Lung (tissue), 11 donors: ENCODE measurements at regions not wholly inside any gene's neighbourhood (a gene's known extent, or its start where the extent isn't known, plus 50 kb on each side); places are given as distances from the start of the nearest gene placed in this dataset.

ENCODE experiments used
- ATAC-seq: fragments of 200-7000 bp; cut with Tn5 transposase; one replicate; pipeline ENCODE4 v1.9.1; 2020; ENCODE audit warnings: moderate number of reproducible peaks; ENCODE audit not compliant: insufficient read depth, low FRiP score
- DNase-seq, 3 donors: peaks; one replicate each; pipeline ENCODE4 v3.0.0-alpha.2; 2013 to 2017
- H3K27ac ChIP-seq, 2 donors: one replicate each; pipeline ENCODE4 v1.5.1; 2013; ENCODE audit warnings: mild to moderate bottlenecking in 2 of 2, moderate library complexity in 2 of 2, control low read depth in 1 of 2, inconsistent platforms in 1 of 2, low read depth in 1 of 2, low read length in 1 of 2
- H3K27me3 ChIP-seq, 3 donors: one replicate each; pipeline ENCODE4 v1.5.1; 2013; ENCODE audit warnings: low read length in 2 of 3; ENCODE audit not compliant: control insufficient read depth in 3 of 3, insufficient read depth in 3 of 3
- H3K36me3 ChIP-seq, 4 donors: one replicate each; pipeline ENCODE4 v1.5.1; 2013; ENCODE audit warnings: low read length in 4 of 4, mild to moderate bottlenecking in 1 of 4, moderate library complexity in 1 of 4; ENCODE audit not compliant: control insufficient read depth in 4 of 4, insufficient read depth in 4 of 4
- H3K4me1 ChIP-seq, 5 donors: one replicate each; pipeline ENCODE4 v1.5.1; 2013; ENCODE audit warnings: low read length in 5 of 5, mild to moderate bottlenecking in 2 of 5, moderate library complexity in 1 of 5; ENCODE audit not compliant: control insufficient read depth in 5 of 5, insufficient read depth in 5 of 5
- H3K4me3 ChIP-seq: one replicate; pipeline ENCODE4 v1.5.1; 2013; ENCODE audit warnings: mild to moderate bottlenecking, control low read depth, moderate library complexity
- H3K9ac ChIP-seq, 2 donors: one replicate each; pipeline ENCODE4 v1.5.1; 2013; ENCODE audit warnings: low read length in 2 of 2, control low read depth in 1 of 2; ENCODE audit not compliant: insufficient read depth in 1 of 2
- H3K9me3 ChIP-seq, 4 donors: one replicate each; pipeline ENCODE4 v1.5.1; 2013; ENCODE audit warnings: low read length in 3 of 4, mild to moderate bottlenecking in 1 of 4, moderate library complexity in 1 of 4; ENCODE audit not compliant: control insufficient read depth in 4 of 4, insufficient read depth in 3 of 4
- WGBS, 2 donors: extraction: QIAGEN DNeasy Blood & Tissue Kit; methylation state at CpG; one replicate each; pipeline ENCODE4 v1.1.7; 2013; 5-methylcytosine and 5-hydroxymethylcytosine counted together
- TF ChIP-seq, protein P1 (sequence below): IDR thresholded peaks from 2 replicates; pipeline ENCODE4 v1.5.1; 2012; ENCODE audit warnings: mild to moderate bottlenecking; ENCODE audit errors: control extremely low read depth, extremely low read depth
- donor health status: control.
- donor health status: control.
- donor health status: Bipolar disorder and iron deficiency.
- donor health status: healthy.
- donor health status: DM: yes; HTN: yes; CAD: no.

DNA sequence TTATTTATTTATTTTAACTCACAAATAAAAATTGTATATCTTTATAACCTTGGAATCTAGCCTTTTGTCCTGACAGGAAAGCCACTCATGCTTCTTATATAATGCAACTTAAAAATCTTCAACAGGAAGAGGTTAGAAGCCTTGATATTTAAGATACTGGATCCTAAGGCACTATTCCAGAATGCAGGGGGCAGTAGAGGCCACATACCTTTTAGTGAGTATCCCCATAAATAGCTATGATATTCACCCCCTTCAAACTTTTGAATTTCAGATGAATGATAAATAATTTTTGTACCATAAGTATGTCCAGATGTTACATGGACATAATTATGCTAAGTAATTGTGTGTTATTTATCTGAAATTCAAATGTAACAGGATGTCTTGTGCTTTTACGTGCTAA, 592.7 kb upstream of the VRK2 start:
- DNase-seq (no peak), ATAC-seq (no peak)
- Histone ChIP-seq H3K4me1 (no peaks in the 10 kb centered on the region), H3K4me3 (no peak overlapping the region), H3K27ac (no peak overlapping the region), H3K9me3 (no peaks in the 10 kb centered on the region), H3K9ac (no peak overlapping the region), H3K27me3 (no peaks in the 10 kb centered on the region), H3K36me3 (no peaks in the 10 kb centered on the region)
- TF ChIP-seq, protein P1, sequence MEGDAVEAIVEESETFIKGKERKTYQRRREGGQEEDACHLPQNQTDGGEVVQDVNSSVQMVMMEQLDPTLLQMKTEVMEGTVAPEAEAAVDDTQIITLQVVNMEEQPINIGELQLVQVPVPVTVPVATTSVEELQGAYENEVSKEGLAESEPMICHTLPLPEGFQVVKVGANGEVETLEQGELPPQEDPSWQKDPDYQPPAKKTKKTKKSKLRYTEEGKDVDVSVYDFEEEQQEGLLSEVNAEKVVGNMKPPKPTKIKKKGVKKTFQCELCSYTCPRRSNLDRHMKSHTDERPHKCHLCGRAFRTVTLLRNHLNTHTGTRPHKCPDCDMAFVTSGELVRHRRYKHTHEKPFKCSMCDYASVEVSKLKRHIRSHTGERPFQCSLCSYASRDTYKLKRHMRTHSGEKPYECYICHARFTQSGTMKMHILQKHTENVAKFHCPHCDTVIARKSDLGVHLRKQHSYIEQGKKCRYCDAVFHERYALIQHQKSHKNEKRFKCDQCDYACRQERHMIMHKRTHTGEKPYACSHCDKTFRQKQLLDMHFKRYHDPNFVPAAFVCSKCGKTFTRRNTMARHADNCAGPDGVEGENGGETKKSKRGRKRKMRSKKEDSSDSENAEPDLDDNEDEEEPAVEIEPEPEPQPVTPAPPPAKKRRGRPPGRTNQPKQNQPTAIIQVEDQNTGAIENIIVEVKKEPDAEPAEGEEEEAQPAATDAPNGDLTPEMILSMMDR = no peak
- 82 to 95% methylated on average over 1 of the region's 1 CpG for WGBS, 2 donors

DNA sequence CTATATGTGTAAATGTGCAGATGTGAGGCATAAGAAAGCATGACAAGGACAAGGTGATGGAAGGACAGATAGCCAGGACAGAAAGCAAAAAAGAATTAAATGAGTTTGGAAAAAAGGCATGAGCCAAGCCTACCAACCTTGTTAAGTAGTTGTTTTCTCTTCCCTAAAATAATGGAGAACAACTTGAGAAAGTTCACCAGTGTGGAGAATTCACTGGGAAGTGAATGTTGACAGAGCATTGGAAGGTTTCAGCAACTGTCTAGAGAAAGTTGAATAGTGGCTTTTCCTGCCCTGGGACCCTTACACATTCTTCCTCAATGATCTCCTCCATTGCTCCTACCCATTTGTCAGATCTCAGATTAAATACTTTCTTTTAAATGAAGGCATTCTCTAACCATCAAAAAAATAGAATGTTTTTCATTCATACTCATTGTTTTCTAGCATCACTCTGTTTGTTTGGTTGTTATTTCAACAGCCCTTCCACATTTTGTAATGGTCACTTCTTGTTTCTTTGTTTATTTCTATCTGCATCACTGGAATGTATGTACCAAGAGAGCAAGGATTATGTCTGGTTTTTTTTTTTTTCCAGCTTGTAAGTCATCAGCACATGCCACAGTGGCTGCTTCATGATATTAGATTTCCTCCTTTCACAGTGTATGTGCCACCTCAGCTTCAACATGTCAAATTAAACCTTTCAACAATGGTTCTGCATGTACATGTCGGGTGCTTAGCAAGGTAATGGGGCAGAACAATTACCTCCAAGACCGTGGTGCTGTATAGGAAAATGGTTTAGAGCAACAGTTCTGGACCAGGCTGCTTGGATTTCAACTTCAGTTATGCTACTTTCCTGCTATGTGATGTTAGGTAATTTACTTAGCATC, 586.0 kb upstream of the VRK2 start:
- no peak overlapping the region for H3K9ac ChIP-seq
- no peaks in the 10 kb centered on the region for H3K36me3 ChIP-seq
- 71 to 83% methylated on average over 2 of the region's 2 CpGs for WGBS, 2 donors
- H3K9me3 ChIP-seq = no peaks in the 10 kb centered on the region
- no peaks in the 10 kb centered on the region for H3K27me3 ChIP-seq
- ATAC-seq = no peak
- H3K27ac ChIP-seq = no peak overlapping the region
- no peak for DNase-seq
- TF ChIP-seq, protein P1 = no peak
- H3K4me3 ChIP-seq = no peak overlapping the region
- no peaks in the 10 kb centered on the region for H3K4me1 ChIP-seq

DNA sequence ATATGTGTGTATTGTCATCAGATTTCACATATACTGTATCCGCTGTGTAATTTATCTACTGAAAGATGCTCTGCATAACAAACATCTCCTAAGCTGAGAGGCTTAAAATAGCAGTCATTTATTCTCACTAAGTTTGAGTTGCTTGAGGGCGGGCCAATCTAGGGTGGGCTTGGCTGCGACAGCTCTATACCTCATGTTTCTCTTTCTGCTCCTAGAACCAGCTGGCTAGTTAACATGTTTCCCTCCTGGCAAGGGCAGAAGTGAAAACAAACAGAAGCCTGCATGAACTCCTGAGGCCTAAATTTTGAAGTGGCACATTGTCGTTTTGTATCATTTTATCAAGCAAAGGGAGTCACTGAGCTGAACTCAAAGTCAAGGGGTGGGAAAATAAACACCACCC, 585.0 kb upstream of the VRK2 start:
- WGBS, 2 donors = 73 to 82% methylated on average over 4 of the region's 4 CpGs
- Histone ChIP-seq H3K9me3 (no peaks in the 10 kb centered on the region), H3K27me3 (no peaks in the 10 kb centered on the region), H3K27ac (no peak overlapping the region), H3K4me1 (no peaks in the 10 kb centered on the region), H3K4me3 (no peak overlapping the region), H3K9ac (no peak overlapping the region), H3K36me3 (no peaks in the 10 kb centered on the region)
- TF ChIP-seq, protein P1 = no peak
- ATAC-seq (no peak), DNase-seq (no peak)

DNA sequence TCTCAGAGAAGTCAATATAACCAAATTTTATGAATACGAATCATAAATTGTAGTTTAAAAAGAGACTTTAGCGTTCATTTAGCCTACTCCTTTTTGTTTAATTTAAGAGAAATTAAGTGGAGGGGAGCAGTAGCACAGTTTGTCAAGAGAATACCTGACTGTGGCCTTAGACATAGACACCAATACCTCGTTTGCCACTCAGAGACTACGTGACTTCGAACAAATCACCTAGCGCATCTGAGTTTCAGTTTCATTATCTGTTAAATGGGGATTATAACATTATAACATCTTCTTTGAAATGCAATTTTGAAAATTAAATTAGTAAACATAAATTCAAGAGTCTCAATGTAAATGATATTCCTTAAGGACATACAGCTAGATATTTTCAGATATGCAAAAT, 581.5 kb upstream of the VRK2 start:
- Histone ChIP-seq H3K27me3 (no peaks in the 10 kb centered on the region), H3K4me1 (no peaks in the 10 kb centered on the region), H3K27ac (no peak overlapping the region), H3K4me3 (no peak overlapping the region), H3K9ac (no peak overlapping the region), H3K36me3 (no peaks in the 10 kb centered on the region), H3K9me3 (peaks cover 0 to 4% (median 0%) of the 10 kb centered on the region in 4 donors)
- TF ChIP-seq, protein P1 = no peak
- no peak for DNase-seq
- ATAC-seq = no peak
- WGBS, 2 donors = 92 to 93% methylated on average over 6 of the region's 6 CpGs
